Forelimb muscle (tissue), 1 donor: ENCODE measurements at regions not wholly inside any gene's neighbourhood (a gene's known extent, or its start where the extent isn't known, plus 50 kb on each side); places are given as distances from the start of the nearest gene placed in this dataset.

Source experiments
- DNase-seq: peaks from one replicate; pipeline ENCODE4 v3.0.0-alpha.2; 2013; ENCODE audit warnings: low read depth

DNA sequence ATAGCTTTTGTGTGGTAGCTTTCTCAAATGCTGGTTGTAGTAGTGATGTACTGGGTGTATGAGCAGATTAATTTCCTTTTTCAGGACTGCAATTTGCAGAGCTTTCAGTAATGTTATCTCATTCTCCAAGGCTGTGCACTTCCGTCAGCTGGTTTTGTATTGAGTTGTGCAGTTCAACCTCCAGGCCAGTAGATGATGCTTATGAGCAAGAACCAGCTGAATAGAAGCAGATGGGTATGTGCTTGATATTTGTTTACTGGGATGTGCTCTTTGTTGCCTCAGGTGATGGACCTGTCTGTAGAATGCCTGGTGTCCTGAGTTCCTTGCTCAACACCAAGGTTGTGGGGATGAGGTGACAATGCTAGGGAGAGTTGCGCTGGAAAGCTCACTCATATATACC, 462.8 kb downstream of the PCDH18 start:
- DNase-seq = no peak

- no peak for DNase-seq
Observed at GRCh38 chr4:137067735-137068134, 464.6 kb downstream of the PCDH18 start.

DNA sequence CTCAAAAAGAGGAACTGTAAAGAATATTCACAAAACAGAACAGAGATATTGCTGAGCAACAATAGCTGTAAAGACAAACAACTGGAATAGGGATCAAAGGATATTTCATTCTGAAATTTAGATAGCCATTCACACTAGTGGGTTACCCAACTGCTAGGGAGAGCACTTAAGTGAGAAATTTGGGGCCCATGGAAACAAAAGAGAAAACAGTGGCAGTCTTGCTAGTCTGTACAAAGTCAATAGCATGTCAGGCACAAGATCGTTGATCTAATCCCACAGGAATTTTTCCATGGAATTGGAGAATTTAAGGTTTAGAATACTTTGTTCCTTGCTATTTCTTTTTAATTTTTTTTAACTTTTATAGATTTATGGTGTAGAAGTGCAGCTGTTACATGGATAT, 467.0 kb downstream of the PCDH18 start:
- no peak for DNase-seq

- DNase-seq = no peak
Observed at GRCh38 chr4:137063961-137064360, 468.3 kb downstream of the PCDH18 start.

DNA sequence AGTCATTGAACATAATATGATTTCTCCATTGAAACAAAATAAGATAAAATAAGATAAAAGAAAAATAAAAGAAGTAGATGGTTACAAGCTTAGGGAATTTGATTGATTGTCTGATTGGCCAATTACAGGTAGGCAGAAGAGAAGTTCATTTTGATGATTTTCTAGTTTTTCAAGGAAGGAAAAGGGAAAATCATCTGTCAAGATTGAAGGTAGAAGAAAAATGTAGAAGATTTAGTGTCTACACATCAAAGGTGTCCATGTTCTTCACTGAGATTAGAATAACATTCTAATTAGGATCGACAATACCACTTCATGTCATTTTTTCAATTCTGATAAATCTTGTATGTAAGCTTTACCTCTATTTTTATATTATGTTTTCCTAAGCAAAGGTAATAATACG, 489.1 kb downstream of the PCDH18 start:
- no peak for DNase-seq

- no peak for DNase-seq
Observed at GRCh38 chr4:137039370-137039769, 492.9 kb downstream of the PCDH18 start.

- DNase-seq = no peak
Observed at GRCh38 chr4:137032222-137032621, 500.1 kb downstream of the PCDH18 start.

GRCh38 chr4:137029026-137029425, 503.3 kb downstream of the PCDH18 start:
- no peak for DNase-seq

DNA sequence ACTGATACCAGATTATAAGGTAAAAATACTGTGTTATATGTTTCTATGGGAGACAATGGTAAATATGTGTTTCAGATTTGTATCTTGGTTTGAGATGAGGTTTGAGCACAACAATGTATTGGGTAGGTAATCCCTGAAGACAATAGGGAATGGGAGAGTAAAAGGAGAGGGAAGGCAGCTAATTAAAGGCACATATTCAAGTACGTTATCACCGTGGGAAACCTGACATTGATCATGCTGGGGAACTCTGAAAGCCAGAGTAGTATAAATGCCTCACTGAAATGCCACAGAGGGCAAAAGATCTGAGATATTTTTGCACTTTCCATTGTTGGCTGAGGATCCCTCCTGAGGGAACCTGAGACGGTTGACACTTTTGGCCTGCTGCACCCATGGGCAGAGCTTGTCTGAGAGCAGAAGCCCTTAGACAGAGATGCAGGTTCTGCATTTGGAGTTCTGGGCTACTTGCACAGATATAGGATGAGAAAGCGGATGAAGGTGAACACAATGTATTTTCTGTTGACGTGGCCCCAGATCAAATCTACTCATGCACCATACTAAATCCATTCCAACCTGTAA, 506.7 kb downstream of the PCDH18 start:
- DNase-seq = no peak

- no peak for DNase-seq
Observed at GRCh38 chr4:137015426-137016409, 516.6 kb downstream of the PCDH18 start.

GRCh38 chr4:137000432-137000831, 531.9 kb downstream of the PCDH18 start:
- no peak for DNase-seq

GRCh38 chr4:136992032-136992431, 540.3 kb downstream of the PCDH18 start:
- no peak for DNase-seq

DNA sequence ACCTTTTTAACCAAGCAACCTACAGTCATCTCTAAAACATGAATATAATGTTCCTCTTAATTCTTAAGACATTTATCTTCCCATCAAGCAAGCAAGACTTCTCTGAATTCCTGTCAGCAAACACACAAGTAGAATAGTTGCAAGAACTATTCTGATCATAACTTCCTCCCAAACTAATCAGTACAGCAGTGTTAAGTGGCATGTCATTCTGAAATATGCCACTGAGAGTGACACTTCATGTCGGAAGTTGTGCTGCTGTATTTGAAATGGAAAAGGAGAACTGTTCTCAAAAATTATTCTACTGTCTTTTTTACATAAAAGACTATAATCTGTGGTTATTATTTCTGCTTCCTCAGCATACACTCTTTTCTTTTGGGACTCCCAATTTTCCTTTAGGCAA, 546.6 kb downstream of the PCDH18 start:
- no peak for DNase-seq

DNA sequence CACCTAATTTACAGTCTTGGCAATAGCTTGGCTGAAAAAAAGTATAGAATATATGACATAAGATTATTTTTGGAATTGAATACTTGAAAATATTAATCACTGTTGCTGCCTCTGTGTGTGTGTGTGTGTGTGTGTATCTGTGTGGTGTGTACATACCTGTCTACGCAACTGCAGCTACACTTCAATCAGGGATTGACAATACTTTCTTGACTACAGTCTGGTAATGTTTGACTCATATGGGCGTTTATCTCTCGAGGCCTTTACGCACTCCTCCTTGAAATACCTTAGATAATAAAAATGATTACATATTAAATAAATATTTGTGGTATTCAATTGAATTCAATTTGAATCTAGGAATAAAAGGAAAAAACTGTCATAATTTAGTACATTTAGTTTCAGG, 565.2 kb downstream of the PCDH18 start:
- no peak for DNase-seq

- no peak for DNase-seq
Observed at GRCh38 chr4:136965478-136965877, 566.8 kb downstream of the PCDH18 start.

DNA sequence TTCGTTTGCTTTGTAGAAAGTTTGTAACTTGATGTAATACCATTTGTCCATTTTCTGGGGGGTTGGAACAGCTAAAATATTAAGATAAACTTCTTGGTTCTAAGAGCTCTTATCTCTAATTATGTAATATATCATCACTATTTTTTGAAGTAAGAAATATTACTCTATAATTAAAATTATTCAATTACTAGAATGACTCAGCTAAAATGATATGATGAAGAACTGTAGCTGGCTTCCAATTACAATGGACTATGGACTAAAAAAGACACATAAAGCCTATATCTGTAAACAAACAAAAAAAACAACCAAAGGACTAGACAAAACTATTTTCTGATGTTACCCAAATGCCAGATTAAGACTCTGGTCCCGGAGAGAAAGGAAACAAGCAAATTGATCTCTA, 569.4 kb downstream of the PCDH18 start:
- DNase-seq = no peak

- no peak for DNase-seq
Observed at GRCh38 chr4:136946307-136946907, 585.9 kb downstream of the PCDH18 start.

- DNase-seq = no peak
Observed at GRCh38 chr4:136939781-136940180, 592.5 kb downstream of the PCDH18 start.

- no peak for DNase-seq
Observed at GRCh38 chr4:136935871-136936270, 596.4 kb downstream of the PCDH18 start.

DNA sequence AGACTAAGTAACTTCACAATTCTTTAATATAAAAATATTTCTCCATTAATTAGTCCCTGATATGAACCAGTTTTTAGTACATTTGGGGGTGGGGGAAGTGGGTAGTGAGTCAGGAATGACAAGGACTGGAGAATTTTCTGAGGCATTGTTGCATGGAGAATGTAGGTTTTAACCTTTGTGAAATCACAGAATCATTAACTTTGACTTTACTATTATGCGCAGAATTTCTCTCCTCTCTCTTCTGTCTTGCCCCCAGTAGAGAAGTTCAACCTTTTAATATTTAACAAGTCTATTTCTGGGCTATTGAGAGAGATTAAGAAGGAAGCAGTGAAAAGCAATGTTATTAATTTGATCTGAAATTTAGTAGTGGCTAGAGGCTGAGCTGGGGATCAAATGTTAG, 597.0 kb downstream of the PCDH18 start:
- DNase-seq = no peak

DNA sequence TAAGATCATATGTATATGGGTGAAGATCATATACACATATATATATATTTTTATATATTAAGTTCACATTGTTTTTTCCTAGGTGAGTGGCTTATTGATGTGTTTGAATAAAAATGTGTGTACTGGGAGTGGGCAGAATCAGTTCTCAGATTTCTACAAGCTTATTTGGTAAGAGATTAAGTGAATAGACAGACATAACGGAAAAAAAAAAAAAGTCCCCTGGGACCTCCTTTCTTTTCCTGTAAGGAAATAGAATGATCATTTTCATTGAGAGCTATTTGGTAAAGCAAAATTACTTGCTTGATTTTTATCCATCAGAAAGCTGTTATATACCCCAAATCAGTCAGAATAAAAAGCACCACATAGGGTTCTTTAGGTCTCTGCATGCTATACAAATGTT, 597.7 kb downstream of the PCDH18 start:
- no peak for DNase-seq

DNA sequence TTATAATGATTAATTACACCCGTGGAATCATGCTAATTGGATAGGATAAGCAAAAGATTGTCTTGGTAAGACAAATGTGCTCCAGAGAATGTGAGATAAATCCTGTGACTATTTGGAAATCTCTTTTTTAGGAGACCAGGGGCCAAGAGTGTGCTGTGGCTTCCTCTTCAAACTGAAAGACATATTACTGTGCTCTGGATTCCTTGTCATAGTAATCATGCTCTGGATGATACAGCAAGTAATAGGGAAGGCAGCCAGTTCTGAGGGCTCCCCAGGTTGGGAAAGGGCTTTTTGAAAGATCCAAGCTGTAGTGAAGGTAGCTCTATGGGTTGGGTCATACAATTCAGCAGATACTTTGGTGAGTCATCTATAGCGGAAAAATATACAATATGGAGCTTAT, 600.5 kb downstream of the PCDH18 start:
- DNase-seq = no peak

GRCh38 chr4:136928957-136929411, 603.3 kb downstream of the PCDH18 start:
- no peak for DNase-seq
